ENCODE measurements at regions not wholly inside any gene's neighbourhood (a gene's known extent, or its start where the extent isn't known, plus 50 kb on each side); places are given as distances from the start of the nearest gene placed in this dataset.

DNA sequence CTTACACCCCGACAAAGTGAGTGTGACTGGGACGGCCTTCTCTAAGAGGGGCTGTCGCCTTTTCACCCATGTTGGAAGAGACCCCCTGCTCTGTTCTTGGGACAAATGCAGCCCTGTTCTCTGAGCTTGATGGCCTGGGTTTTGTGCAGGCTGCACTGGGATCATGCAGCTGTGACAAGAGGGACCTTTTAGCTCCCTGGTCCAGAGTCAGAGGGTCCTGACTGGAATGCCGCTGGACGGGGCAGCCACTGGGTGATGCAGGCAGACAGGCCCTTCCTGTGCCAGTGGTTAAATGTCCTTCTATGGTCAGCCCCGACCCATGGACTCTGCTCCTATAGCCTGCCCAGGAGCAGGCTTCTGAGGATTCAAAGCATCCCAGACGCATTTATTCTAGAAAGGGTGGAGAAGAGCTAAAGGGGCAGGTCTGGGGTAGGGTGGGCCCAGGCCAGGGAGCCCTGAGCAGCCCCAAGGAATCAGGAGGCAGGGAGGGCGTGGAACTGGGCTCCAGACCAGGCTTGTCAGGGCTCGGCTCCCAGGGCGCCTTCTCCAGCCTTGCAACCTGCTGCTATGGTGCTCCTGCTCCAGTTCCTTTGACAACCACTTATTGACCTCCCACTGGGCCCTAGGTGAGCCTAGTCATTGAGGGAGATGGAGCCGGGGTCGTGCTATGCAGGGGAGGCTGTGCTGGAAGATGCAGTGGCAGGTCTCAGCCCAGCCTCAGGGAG lies 277.9 kb upstream of the HS6ST1 start:
- no peak for TF ChIP-seq POLR2AphosphoS5 (IDR thresholded peaks at IDR 0.05)
- TF ChIP-seq, protein P1, sequence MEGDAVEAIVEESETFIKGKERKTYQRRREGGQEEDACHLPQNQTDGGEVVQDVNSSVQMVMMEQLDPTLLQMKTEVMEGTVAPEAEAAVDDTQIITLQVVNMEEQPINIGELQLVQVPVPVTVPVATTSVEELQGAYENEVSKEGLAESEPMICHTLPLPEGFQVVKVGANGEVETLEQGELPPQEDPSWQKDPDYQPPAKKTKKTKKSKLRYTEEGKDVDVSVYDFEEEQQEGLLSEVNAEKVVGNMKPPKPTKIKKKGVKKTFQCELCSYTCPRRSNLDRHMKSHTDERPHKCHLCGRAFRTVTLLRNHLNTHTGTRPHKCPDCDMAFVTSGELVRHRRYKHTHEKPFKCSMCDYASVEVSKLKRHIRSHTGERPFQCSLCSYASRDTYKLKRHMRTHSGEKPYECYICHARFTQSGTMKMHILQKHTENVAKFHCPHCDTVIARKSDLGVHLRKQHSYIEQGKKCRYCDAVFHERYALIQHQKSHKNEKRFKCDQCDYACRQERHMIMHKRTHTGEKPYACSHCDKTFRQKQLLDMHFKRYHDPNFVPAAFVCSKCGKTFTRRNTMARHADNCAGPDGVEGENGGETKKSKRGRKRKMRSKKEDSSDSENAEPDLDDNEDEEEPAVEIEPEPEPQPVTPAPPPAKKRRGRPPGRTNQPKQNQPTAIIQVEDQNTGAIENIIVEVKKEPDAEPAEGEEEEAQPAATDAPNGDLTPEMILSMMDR (IDR thresholded peaks at IDR 0.05) = no peak

All from gastroesophageal sphincter (tissue), 3 donors.